GM12878 (cell line): ENCODE measurements at regions not wholly inside any gene's neighbourhood (a gene's known extent, or its start where the extent isn't known, plus 50 kb on each side); places are given as distances from the start of the nearest gene placed in this dataset.

Experiments used
- ATAC-seq: fragments of 200-7000 bp; cut with Tn5 transposase; 3 replicates; pipeline ENCODE4 v1.9.1; 2020; ENCODE audit warnings: mild to moderate bottlenecking, moderate library complexity
- BruUV-seq: library from RNA; stranded (reverse); fragments of 400-500 nt; replicated peaks from 2 replicates; lab custom pipeline; 2021; lab: Mats Ljungman, UMichigan
- CTCF ChIA-PET: fragments of 300-600 bp; sonication (Branson Sonifier 250); formaldehyde crosslinking; extraction: SDS; loops from one replicate; lab custom pipeline; 2021; ENCODE audit warnings: inconsistent platforms; lab: Yijun Ruan, JAX
- POLR2A ChIA-PET: fragments of 350-600 bp; formaldehyde crosslinking; extraction: SDS; loops from one replicate; lab custom pipeline; 2021; ENCODE audit warnings: inconsistent platforms; lab: Charles Lee
- RAD21 ChIA-PET: fragments of 300-600 bp; sonication (Branson Sonifier 250); formaldehyde crosslinking; loops from one replicate; lab custom pipeline; 2023; ENCODE audit warnings: antibody characterized with exemption; ENCODE audit not compliant: unreplicated experiment; lab: Charles Lee
- SMC1A ChIA-PET: fragments of 300-600 bp; sonication (Branson Sonifier 250); formaldehyde crosslinking; loops from one replicate; lab custom pipeline; 2023; ENCODE audit not compliant: unreplicated experiment, uncharacterized antibody; lab: Charles Lee
- DNase-seq: peaks from one replicate; pipeline ENCODE4 v3.0.0-alpha.2; 2011; ENCODE audit warnings: low read depth, low spot score
- FAIRE-seq: peaks from 3 replicates; lab custom pipeline; 2011; peaks lifted over from hg19 to GRCh38; lab: Jason Lieb, UNC
- H2AFZ ChIP-seq: 2 replicates; pipeline ENCODE4 v1.6.0; 2011; ENCODE audit warnings: low read depth, low read length, control low read depth; ENCODE audit not compliant: control insufficient read depth
- H3K27ac ChIP-seq: 2 replicates; pipeline ENCODE4 v1.5.1; 2011; ENCODE audit warnings: control low read depth; ENCODE audit not compliant: control insufficient read depth, insufficient read depth
- H3K27me3 ChIP-seq, 2 experiments: replicated peaks in 1 of 2; 2 replicates each; pipeline versions ENCODE4 v1.6.0 to v1.6.1; 2011; ENCODE audit warnings: low read length in 1 of 2; ENCODE audit not compliant: control insufficient read depth in 2 of 2, insufficient read depth in 2 of 2
- H3K36me3 ChIP-seq, 2 experiments: 2 replicates each; pipeline ENCODE4 v1.5.1; 2011; ENCODE audit warnings: low read length in 1 of 2; ENCODE audit not compliant: control insufficient read depth in 2 of 2, insufficient read depth in 2 of 2
- H3K4me1 ChIP-seq: 2 replicates; pipeline ENCODE4 v1.6.1; 2011; ENCODE audit warnings: mild to moderate bottlenecking, low read length, moderate library complexity, mixed read lengths; ENCODE audit not compliant: control insufficient read depth, insufficient read depth
- H3K4me2 ChIP-seq: 2 replicates; pipeline ENCODE4 v1.6.0; 2011; ENCODE audit warnings: control low read depth; ENCODE audit not compliant: control insufficient read depth, insufficient read depth
- H3K4me3 ChIP-seq: fragments of 200-600 bp; sonication (generic); 2 replicates; pipeline ENCODE4 v1.5.1; 2016
- H3K79me2 ChIP-seq: 2 replicates; pipeline ENCODE4 v1.6.0; 2011; ENCODE audit warnings: low read length; ENCODE audit not compliant: control insufficient read depth, insufficient read depth
- H3K9ac ChIP-seq: 2 replicates; pipeline ENCODE4 v1.8.0; 2011; ENCODE audit warnings: low read length, control low read depth, mixed read lengths; ENCODE audit not compliant: control insufficient read depth, insufficient read depth
- H3K9me3 ChIP-seq: replicated peaks from 3 replicates; pipeline ENCODE4 v1.5.1; 2011; ENCODE audit warnings: mild to moderate bottlenecking, low read length; ENCODE audit not compliant: control insufficient read depth, insufficient read depth
- H4K20me1 ChIP-seq: 2 replicates; pipeline ENCODE4 v1.6.0; 2011; ENCODE audit not compliant: control insufficient read depth, insufficient read depth
- BCLAF1 ChIP-seq: fragments of 450-650 bp; IDR thresholded peaks from 2 replicates; pipeline ENCODE4 v1.6.1; 2017; ENCODE audit warnings: antibody characterized with exemption, mild to moderate bottlenecking, moderate library complexity
- BHLHE40 ChIP-seq, 2 experiments: fragments of 450-650 bp in 1 of 2; IDR thresholded peaks; 2 replicates each; pipeline ENCODE4 v1.6.1; 2011 to 2017; ENCODE audit warnings: low read depth in 2 of 2, borderline replicate concordance in 1 of 2, improper control_type of control experiment in 1 of 2, low read length in 1 of 2, mild to moderate bottlenecking in 1 of 2
- BRCA1 ChIP-seq: IDR thresholded peaks from 2 replicates; pipeline ENCODE4 v1.6.1; 2011; ENCODE audit warnings: low read depth, low read length, improper control_type of control experiment
- CBFB ChIP-seq: IDR thresholded peaks from 2 replicates; pipeline ENCODE4 v1.6.1; 2016; ENCODE audit warnings: antibody characterized with exemption, low read depth
- CEBPB ChIP-seq, 2 experiments: fragments of 150-350 bp in 1 of 2; IDR thresholded peaks; 2 replicates each; pipeline ENCODE4 v1.6.1; 2012 to 2014; ENCODE audit warnings: low read depth in 2 of 2, low read length in 2 of 2, borderline replicate concordance in 1 of 2, inconsistent platforms in 1 of 2
- EGR1 ChIP-seq, 2 experiments: IDR thresholded peaks; 1 replicate in 1 of 2; 2 replicates in 1 of 2; pipeline ENCODE4 v1.6.1; 2011 to 2012; ENCODE audit warnings: low read depth in 2 of 2, low read length in 2 of 2, borderline replicate concordance in 1 of 2, mild to moderate bottlenecking in 1 of 2, moderate library complexity in 1 of 2
- EP300 ChIP-seq, 2 experiments: fragments of 150-350 bp in 1 of 2; IDR thresholded peaks; 2 replicates each; pipeline ENCODE4 v1.6.1; 2011 to 2012; ENCODE audit warnings: low read depth in 2 of 2, low read length in 2 of 2, borderline replicate concordance in 1 of 2, improper control_type of control experiment in 1 of 2, inconsistent platforms in 1 of 2; ENCODE audit not compliant: control insufficient read depth in 1 of 2
- HCFC1 ChIP-seq: fragments of 150-350 bp; IDR thresholded peaks from 2 replicates; pipeline ENCODE4 v1.6.1; 2014; ENCODE audit warnings: low read length
- HDAC2 ChIP-seq: fragments of 200-600 bp; sonication (generic); IDR thresholded peaks from 2 replicates; pipeline ENCODE4 v1.6.1; 2017
- KLF5 ChIP-seq: fragments of 450-650 bp; IDR thresholded peaks from 2 replicates; pipeline ENCODE4 v1.6.1; 2014; ENCODE audit warnings: mild to moderate bottlenecking; ENCODE audit not compliant: partially characterized antibody
- MAX ChIP-seq: IDR thresholded peaks from 2 replicates; pipeline ENCODE4 v1.6.1; 2012; ENCODE audit warnings: low read depth, low read length, improper control_type of control experiment
- NFYB ChIP-seq: IDR thresholded peaks from 2 replicates; pipeline ENCODE4 v1.6.1; 2011; ENCODE audit warnings: low read depth, mild to moderate bottlenecking, low read length, improper control_type of control experiment, moderate library complexity; ENCODE audit not compliant: insufficient read depth
- NR2F1 ChIP-seq: fragments of 450-650 bp; conservative IDR thresholded peaks from 2 replicates; pipeline ENCODE4 v1.6.1; 2017; ENCODE audit warnings: mild to moderate bottlenecking
- RCOR1 ChIP-seq: conservative IDR thresholded peaks from 2 replicates; pipeline ENCODE4 v1.6.1; 2012; ENCODE audit warnings: low read depth, low read length, improper control_type of control experiment
- RUNX3 ChIP-seq: IDR thresholded peaks from 2 replicates; pipeline ENCODE4 v1.6.1; 2012; ENCODE audit warnings: low read length, inconsistent platforms
- TAF1 ChIP-seq: IDR thresholded peaks from 2 replicates; pipeline ENCODE4 v1.6.1; 2011; ENCODE audit warnings: mild to moderate bottlenecking, low read depth, low read length, borderline replicate concordance
- TBL1XR1 ChIP-seq: IDR thresholded peaks from 2 replicates; pipeline ENCODE4 v1.6.1; 2012; ENCODE audit warnings: low read depth, low read length, improper control_type of control experiment
- TCF7 ChIP-seq: IDR thresholded peaks from 2 replicates; pipeline ENCODE4 v1.6.1; 2014; ENCODE audit warnings: antibody characterized with exemption, borderline replicate concordance
- WGBS: methylation state at CpG from one replicate; pipeline ENCODE4 v1.1.6; 2016; ENCODE audit warnings: low lambda C conversion rate; ENCODE audit not compliant: insufficient replicate concordance, insufficient coverage; ENCODE audit errors: missing lambda C conversion rate; 5-methylcytosine and 5-hydroxymethylcytosine counted together
- in situ Hi-C: fragments of 300-500 bp; cut with MboI; formaldehyde crosslinking; loops from 9 replicates; pipeline ENCODE4 v1.14.3; 2018; ENCODE audit warnings: mixed read lengths
- intact Hi-C: fragments of 100-400 bp; cut with micrococcal nuclease; formaldehyde crosslinking; loops from one replicate; pipeline ENCODE4 v1.14.2; 2022; ENCODE audit not compliant: unreplicated experiment

- TF ChIP-seq NR2F1 (no peak), CBFB (no peak), TBL1XR1 (no peak), HCFC1 (no peak)
Measured at GRCh38 chr2:157995117-157995516, 106.6 kb upstream of the UPP2 start (continued).

GRCh38 chr2:157991932-157992331 lies 109.7 kb upstream of the UPP2 start:
- Histone ChIP-seq H2AFZ (no peak overlapping the region), H3K4me1 (no peaks in the 10 kb centered on the region), H4K20me1 (no peaks in the 10 kb centered on the region), H3K79me2 (no peaks in the 10 kb centered on the region), H3K4me2 (no peak overlapping the region), H3K36me3 (no peaks in the 10 kb centered on the region), H3K9ac (no peak overlapping the region), H3K27ac (no peak overlapping the region), H3K4me3 (no peak overlapping the region), H3K9me3 (no peaks in the 10 kb centered on the region), H3K27me3 (no peaks in the 10 kb centered on the region)
- no peak for DNase-seq
- SMC1A ChIA-PET: interaction anchor here (0.6 to 1.2 kb wide), 2 partner anchors 12 to 42 kb away, joined by 3 read pairs; no protein-coding TSS in a partner anchor
- no TSS peak for BruUV-seq
- RAD21 ChIA-PET: no interaction called here
- no peak for FAIRE-seq
- WGBS: 7% methylated on average over 6 of the region's 6 CpGs
- POLR2A ChIA-PET: no interaction called here
- no peak for ATAC-seq
- in situ Hi-C loops (no loop called here), intact Hi-C loops (no loop called here)
- CTCF ChIA-PET: interaction anchor here (1.5 to 2.0 kb wide), 2 partner anchors 17 to 32 kb away, joined by 4 to 6 read pairs; no protein-coding TSS in a partner anchor
- TF ChIP-seq BCLAF1 (no peak), TAF1 (no peak), BRCA1 (no peak), NFYB (no peak), RUNX3 (no peak), BHLHE40 (IDR thresholded peaks at IDR 0.05; ENCODE audit: borderline replicate concordance in 1 of 2, low read depth in 2 of 2, low read length in 1 of 2) (no peak), HDAC2 (no peak), RCOR1 (no peak), KLF5 (no peak), CEBPB (IDR thresholded peaks at IDR 0.05; ENCODE audit: borderline replicate concordance in 1 of 2, low read depth in 2 of 2, low read length in 2 of 2) (no peak), EGR1 (IDR thresholded peaks at IDR 0.05; ENCODE audit: borderline replicate concordance in 1 of 2, low read depth in 2 of 2, low read length in 2 of 2) (no peak), MAX (no peak), TCF7 (no peak), EP300 (IDR thresholded peaks at IDR 0.05; ENCODE audit: borderline replicate concordance in 1 of 2, control insufficient read depth in 1 of 2, low read depth in 2 of 2, low read length in 2 of 2) (no peak)
